ENCODE measurements at regions not wholly inside any gene's neighbourhood (a gene's known extent, or its start where the extent isn't known, plus 50 kb on each side); places are given as distances from the start of the nearest gene placed in this dataset.

DNA sequence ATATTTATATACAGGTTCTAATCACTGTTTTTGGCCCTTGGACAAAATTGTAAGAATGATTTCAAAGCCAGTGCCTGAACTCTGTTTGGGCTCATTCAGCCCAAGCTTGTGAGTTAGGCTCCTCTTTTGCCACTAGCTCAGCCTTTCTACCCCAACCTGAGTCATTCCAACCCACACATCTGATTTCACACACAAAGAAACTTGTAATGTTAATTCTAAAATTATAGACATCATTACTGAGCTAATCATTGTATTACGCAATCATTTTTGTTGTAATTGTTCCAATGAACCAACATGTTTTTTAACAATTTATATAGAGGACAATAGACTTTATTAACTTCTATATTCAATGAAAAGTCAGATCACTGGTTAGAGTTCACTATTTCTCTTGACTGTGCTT, 441.1 kb downstream of the ETNK1 start:
- TF ChIP-seq, protein P1, sequence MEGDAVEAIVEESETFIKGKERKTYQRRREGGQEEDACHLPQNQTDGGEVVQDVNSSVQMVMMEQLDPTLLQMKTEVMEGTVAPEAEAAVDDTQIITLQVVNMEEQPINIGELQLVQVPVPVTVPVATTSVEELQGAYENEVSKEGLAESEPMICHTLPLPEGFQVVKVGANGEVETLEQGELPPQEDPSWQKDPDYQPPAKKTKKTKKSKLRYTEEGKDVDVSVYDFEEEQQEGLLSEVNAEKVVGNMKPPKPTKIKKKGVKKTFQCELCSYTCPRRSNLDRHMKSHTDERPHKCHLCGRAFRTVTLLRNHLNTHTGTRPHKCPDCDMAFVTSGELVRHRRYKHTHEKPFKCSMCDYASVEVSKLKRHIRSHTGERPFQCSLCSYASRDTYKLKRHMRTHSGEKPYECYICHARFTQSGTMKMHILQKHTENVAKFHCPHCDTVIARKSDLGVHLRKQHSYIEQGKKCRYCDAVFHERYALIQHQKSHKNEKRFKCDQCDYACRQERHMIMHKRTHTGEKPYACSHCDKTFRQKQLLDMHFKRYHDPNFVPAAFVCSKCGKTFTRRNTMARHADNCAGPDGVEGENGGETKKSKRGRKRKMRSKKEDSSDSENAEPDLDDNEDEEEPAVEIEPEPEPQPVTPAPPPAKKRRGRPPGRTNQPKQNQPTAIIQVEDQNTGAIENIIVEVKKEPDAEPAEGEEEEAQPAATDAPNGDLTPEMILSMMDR (IDR thresholded peaks at IDR 0.05; ENCODE audit: insufficient read depth, low read length, poor library complexity, severe bottlenecking) = no peak
- no peak for TF ChIP-seq EZH2phosphoT487 (conservative IDR thresholded peaks at IDR 0.05; ENCODE audit: low read length)
